T-helper 9 cell (primary cell): ENCODE measurements at regions not wholly inside any gene's neighbourhood (a gene's known extent, or its start where the extent isn't known, plus 50 kb on each side); places are given as distances from the start of the nearest gene placed in this dataset.

Source experiments
- DNase-seq: peaks from one replicate; pipeline ENCODE4 v3.0.0-alpha.2; 2020

GRCh38 chr17:14882131-14882530 is 383.0 kb downstream of the PMP22 start:
- no peak for DNase-seq

- no peak for DNase-seq
Measured at GRCh38 chr17:14875557-14876412, 389.3 kb downstream of the PMP22 start.

GRCh38 chr17:14873996-14874395 is 391.1 kb downstream of the PMP22 start:
- no peak for DNase-seq

- DNase-seq = no peak
Measured at GRCh38 chr17:14873540-14873939, 391.6 kb downstream of the PMP22 start.

DNA sequence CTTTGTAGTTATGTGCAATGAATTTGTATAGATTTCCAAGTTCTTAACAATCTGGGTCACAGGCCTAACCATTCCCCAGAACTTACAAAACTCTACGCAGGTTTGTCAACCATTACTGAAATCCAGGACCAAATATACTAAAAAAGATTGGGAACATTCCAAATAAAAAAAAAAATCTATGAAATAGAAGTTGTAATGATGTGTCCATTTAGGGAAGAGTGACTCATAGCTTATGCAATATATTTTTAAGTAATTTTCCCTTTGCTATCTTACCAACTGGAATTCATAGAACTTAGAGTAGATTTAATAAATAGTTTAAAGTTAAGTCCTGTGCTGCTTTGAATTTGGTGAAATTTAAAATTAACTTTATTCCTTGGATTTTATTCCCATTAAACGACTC is 393.2 kb downstream of the PMP22 start:
- no peak for DNase-seq

GRCh38 chr17:14866266-14866665 is 398.9 kb downstream of the PMP22 start:
- DNase-seq = no peak

DNA sequence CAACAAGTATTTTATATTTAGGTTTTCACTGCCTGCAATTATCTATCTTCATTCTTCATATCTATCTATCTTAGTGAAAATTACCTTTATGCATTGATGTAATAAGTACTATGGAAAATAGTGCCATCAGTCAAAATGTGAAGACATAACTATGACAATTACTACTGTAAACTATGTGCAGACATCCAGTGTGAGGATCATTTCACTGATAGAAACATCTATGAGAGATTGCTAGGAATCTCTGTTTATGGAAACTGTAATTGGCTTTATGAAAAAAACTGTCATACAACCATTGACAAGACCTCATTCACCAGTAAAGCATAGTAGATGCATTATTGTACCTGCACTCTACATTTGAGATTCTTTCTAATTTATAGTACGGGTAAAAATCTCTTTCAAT is 401.0 kb downstream of the PMP22 start:
- DNase-seq = no peak

DNA sequence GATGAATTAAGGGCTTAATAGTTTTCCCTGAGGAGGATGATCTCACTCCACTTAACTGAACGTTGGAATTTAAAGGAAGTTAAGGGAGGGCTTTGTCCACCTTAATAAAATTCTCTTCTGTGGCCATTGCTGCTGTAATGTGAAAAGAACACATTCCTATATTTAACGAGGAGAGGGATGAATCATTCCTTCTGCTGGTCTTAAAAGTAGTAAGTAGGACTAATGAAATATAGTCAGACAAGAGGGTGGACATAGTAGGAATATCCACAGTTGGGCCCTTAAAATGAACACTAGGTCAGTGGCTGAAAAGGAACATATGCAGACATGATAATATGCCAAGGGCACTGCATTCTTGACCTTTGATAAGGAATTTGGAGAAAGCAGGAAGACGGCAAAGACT is 405.6 kb downstream of the PMP22 start:
- no peak for DNase-seq

DNA sequence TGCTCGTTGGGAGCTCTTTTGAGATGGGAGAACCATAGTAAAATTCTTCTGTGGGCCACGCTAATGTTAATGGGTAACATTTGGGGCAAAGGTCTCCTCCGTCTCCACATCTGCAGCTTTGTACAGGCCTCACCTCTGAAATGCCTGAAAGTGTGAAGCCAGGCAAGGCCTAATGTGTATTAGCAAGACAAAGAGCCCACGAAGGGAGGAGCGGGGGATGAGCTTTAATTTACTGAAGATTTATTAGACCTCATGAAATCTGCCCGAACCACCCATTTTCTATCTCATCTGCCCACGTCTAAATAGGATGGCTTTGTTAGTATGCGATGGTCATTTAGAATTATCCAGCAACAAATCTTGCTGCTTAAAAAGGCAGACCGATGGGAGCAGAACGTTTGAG is 408.9 kb downstream of the PMP22 start:
- no peak for DNase-seq

DNA sequence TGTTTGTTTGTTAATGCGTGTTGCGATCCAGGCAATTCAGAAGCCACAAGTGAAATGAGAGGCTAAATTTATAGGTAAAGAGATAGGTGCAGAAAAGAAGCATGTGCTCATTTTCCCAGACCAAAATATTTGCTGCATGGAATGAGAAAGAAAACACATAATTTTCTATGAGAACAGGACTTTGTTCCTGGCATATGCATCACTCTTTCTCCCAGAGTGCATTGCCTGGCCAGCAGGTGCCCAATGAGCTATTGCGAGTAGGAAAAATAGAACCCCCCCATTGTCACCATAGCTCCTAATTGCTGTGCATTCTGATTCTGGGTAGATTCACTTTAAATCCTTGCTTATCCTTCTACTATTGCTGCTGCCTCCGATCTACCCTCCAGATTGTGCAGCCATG is 410.4 kb downstream of the PMP22 start:
- no peak for DNase-seq

GRCh38 chr17:14845591-14846281 is 419.4 kb downstream of the PMP22 start:
- DNase-seq = no peak

DNA sequence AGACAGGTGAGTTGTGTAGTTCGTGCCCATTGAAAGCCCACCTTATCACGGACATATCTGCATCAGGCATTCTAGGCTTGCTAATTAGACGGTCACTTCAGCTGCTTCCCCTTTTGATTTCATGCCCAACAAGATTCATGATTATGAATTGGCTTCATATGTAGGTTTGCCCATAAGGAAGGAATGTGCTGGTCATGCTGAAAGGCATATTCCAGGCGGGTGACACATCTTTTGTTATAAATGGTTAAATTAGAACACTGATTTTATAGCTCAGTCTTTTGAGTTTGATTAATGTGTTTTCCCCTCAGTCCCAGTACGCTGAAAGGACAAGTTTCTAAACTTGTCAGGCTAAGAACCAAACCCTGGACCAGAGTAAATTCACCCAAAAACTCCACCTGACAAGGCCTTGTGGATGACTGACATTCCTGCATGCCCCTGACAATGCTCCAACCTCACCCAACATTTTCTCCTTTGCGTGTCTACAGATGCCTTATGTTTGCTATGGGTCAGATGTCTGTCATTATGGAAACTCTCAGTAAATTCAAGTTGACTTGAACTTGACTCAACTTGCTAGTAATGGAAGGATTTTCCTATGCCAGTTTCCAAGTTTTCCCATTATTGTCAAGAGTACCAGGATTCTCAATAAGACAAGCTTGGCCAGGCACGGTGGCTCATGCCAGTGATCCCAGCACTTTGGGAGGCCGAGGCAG is 421.9 kb downstream of the PMP22 start:
- no peak for DNase-seq

GRCh38 chr17:14840616-14841231 is 424.4 kb downstream of the PMP22 start:
- no peak for DNase-seq

GRCh38 chr17:14838567-14838966 is 426.6 kb downstream of the PMP22 start:
- DNase-seq = no peak

GRCh38 chr17:14833201-14833785 is 431.8 kb downstream of the PMP22 start:
- no peak for DNase-seq

GRCh38 chr17:14831491-14831890 is 433.6 kb downstream of the PMP22 start:
- no peak for DNase-seq

- no peak for DNase-seq
Measured at GRCh38 chr17:14827396-14827919, 437.7 kb downstream of the PMP22 start.

- no peak for DNase-seq
Measured at GRCh38 chr17:14826358-14826757, 438.8 kb downstream of the PMP22 start.

DNA sequence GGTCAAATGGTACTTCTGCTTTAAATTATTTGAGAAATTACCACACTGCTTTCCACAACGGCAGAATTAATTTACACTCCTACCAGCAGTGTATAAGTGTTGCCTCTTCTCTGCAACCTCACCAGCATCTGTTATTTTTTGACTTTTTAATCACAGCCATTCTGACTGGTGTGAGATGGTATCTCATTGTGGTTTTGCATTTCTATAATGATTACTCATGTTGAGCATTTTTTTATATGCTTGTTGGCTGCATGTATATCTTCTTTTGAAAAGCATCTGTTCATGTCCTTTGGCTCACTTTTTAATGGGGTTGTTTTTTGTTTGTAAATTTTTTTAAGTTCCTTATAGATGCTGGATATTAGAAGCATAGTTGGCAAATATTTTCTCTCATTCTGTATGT is 446.7 kb downstream of the PMP22 start:
- DNase-seq = no peak

DNA sequence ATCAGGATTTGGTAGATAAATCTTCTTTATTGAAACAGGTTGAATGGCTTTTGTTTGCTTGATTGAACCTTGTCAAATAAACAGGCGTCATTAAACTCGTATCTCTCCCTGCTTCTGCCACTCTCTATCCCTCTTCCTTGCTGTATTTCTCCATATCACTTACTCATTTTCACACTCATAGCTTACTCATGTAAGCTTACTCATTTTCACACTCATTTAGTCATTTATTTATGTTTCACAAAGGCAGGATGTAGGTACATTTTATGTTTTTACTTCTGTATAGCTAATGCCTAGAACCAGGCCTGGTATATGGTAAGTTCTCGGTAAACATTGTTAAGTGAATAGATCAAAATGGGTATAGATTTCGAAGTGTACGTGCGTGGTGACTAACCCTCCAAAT is 450.0 kb downstream of the PMP22 start:
- DNase-seq = no peak

GRCh38 chr17:14813649-14814370 is 451.3 kb downstream of the PMP22 start:
- peak; percentile 2 for DNase-seq

GRCh38 chr17:14808425-14808824 is 456.7 kb downstream of the PMP22 start:
- no peak for DNase-seq
